HepG2 (cell line): ENCODE measurements at regions not wholly inside any gene's neighbourhood (a gene's known extent, or its start where the extent isn't known, plus 50 kb on each side); places are given as distances from the start of the nearest gene placed in this dataset.

ENCODE experiments used
- ATAC-seq: fragments of 200-7000 bp; cut with Tn5 transposase; 3 replicates; pipeline ENCODE4 v1.9.1; 2020; ENCODE audit warnings: mild to moderate bottlenecking, moderate library complexity
- BruUV-seq: library from RNA; stranded (reverse); fragments of 400-500 nt; replicated peaks from 2 replicates; lab custom pipeline; 2021; lab: Mats Ljungman, UMichigan
- CTCF ChIA-PET: fragments of 300-600 bp; formaldehyde crosslinking; extraction: SDS; loops from one replicate; lab custom pipeline; 2021; ENCODE audit warnings: low total read pairs, inconsistent platforms, low intra/inter-chr PET ratio; lab: Yijun Ruan, JAX
- POLR2A ChIA-PET: fragments of 350-600 bp; sonication (Branson Sonifier 250); formaldehyde crosslinking; loops from one replicate; lab custom pipeline; 2020; ENCODE audit warnings: antibody characterized with exemption, inconsistent platforms; lab: Yijun Ruan, JAX
- DNase-seq: peaks from one replicate; pipeline ENCODE4 v3.0.0-alpha.2; 2015; ENCODE audit warnings: low spot score
- FAIRE-seq: peaks from 3 replicates; lab custom pipeline; 2011; peaks lifted over from hg19 to GRCh38; lab: Jason Lieb, UNC
- H2AFZ ChIP-seq: one replicate; pipeline ENCODE4 v1.6.1; 2011; ENCODE audit warnings: low read length, inconsistent platforms
- H3K27ac ChIP-seq: fragments of 300-600 bp; 3 replicates; pipeline ENCODE4 v1.8.0; 2011; ENCODE audit warnings: mixed run types, mild to moderate bottlenecking, mixed read lengths, low read length, inconsistent platforms; ENCODE audit not compliant: insufficient read depth; ENCODE audit errors: extremely low read length
- H3K27me3 ChIP-seq, 2 experiments: fragments of 200-600 bp in 1 of 2; 2 replicates in 1 of 2; 3 replicates in 1 of 2; pipeline versions ENCODE4 v1.6.0 to v1.8.0; 2011; ENCODE audit warnings: low read length in 2 of 2, mild to moderate bottlenecking in 2 of 2, moderate library complexity in 2 of 2, inconsistent platforms in 1 of 2; ENCODE audit not compliant: insufficient read depth in 2 of 2, control insufficient read depth in 1 of 2
- H3K36me3 ChIP-seq, 2 experiments: fragments of 200-600 bp in 1 of 2; replicated peaks in 1 of 2; 2 replicates in 1 of 2; 3 replicates in 1 of 2; pipeline versions ENCODE4 v1.5.1 to v1.8.0; 2011; ENCODE audit warnings: low read length in 2 of 2, inconsistent platforms in 1 of 2; ENCODE audit not compliant: insufficient read depth in 2 of 2, control insufficient read depth in 1 of 2
- H3K4me1 ChIP-seq: 2 replicates; pipeline ENCODE4 v1.5.1; 2012; ENCODE audit warnings: low read length, inconsistent platforms; ENCODE audit not compliant: insufficient read depth
- H3K4me2 ChIP-seq: 2 replicates; pipeline ENCODE4 v1.6.0; 2011; ENCODE audit warnings: low read depth, low read length, inconsistent platforms
- H3K4me3 ChIP-seq, 3 experiments: fragments of 200-600 bp in 1 of 3; sonication (generic), shearing (Covaris generic) in 1 of 3; replicated peaks in 1 of 3; 2 replicates each; pipeline ENCODE4 v1.5.1; 2011 to 2016; ENCODE audit warnings: low read length in 3 of 3, inconsistent platforms in 2 of 3, low read depth in 2 of 3, mild to moderate bottlenecking in 2 of 3, control low read depth in 1 of 3, mixed read lengths in 1 of 3; ENCODE audit not compliant: insufficient read depth in 1 of 3
- H3K79me2 ChIP-seq: one replicate; pipeline ENCODE4 v1.6.1; 2011; ENCODE audit warnings: low read length, inconsistent platforms; ENCODE audit not compliant: insufficient read depth
- H3K9ac ChIP-seq: 2 replicates; pipeline ENCODE4 v1.6.0; 2011; ENCODE audit warnings: mild to moderate bottlenecking, low read depth, low read length, inconsistent platforms; ENCODE audit not compliant: insufficient read depth
- H3K9me3 ChIP-seq: 2 replicates; pipeline ENCODE4 v1.5.1; 2012; ENCODE audit warnings: mild to moderate bottlenecking, low read length
- H4K20me1 ChIP-seq: 2 replicates; pipeline ENCODE4 v1.6.0; 2011; ENCODE audit warnings: inconsistent platforms, mild to moderate bottlenecking, low read length, moderate library complexity; ENCODE audit not compliant: insufficient read depth
- ATF2 ChIP-seq: sonication (generic); formaldehyde crosslinking; IDR thresholded peaks from 2 replicates; pipeline ENCODE4 v1.4.0; 2020; ENCODE audit warnings: missing genetic modification reagents
- CSRNP1 ChIP-seq: sonication (generic); formaldehyde crosslinking; IDR thresholded peaks from 2 replicates; pipeline ENCODE4 v1.8.1; 2023; ENCODE audit warnings: mild to moderate bottlenecking, missing genetic modification reagents
- ELF3 ChIP-seq: IDR thresholded peaks from 2 replicates; pipeline ENCODE4 v1.6.1; 2016; ENCODE audit warnings: missing genetic modification reagents, missing compliant biosample characterization
- GPN1 ChIP-seq: sonication (generic); formaldehyde crosslinking; IDR thresholded peaks from 2 replicates; pipeline ENCODE4 v1.5.1; 2020; ENCODE audit warnings: missing genetic modification reagents, borderline replicate concordance
- HMGA1 ChIP-seq: sonication (generic); formaldehyde crosslinking; conservative IDR thresholded peaks from 2 replicates; pipeline ENCODE4 v1.4.0; 2020; ENCODE audit warnings: missing genetic modification reagents
- MEIS1 ChIP-seq: sonication (generic); formaldehyde crosslinking; IDR thresholded peaks from 2 replicates; pipeline ENCODE4 v1.9.0; 2021; ENCODE audit warnings: mild to moderate bottlenecking, missing genetic modification reagents, moderate library complexity, borderline replicate concordance
- NFE2L1 ChIP-seq: sonication (generic); formaldehyde crosslinking; IDR thresholded peaks from 2 replicates; pipeline ENCODE4 v1.4.0; 2020; ENCODE audit warnings: missing genetic modification reagents, mild to moderate bottlenecking, borderline replicate concordance
- PITX1 ChIP-seq: sonication (generic); formaldehyde crosslinking; IDR thresholded peaks from 2 replicates; pipeline ENCODE4 v1.5.1; 2020; ENCODE audit warnings: mild to moderate bottlenecking, missing genetic modification reagents
- SOX6 ChIP-seq, 2 experiments: fragments of 450-650 bp in 1 of 2; sonication (generic) in 1 of 2; formaldehyde crosslinking in 1 of 2; IDR thresholded peaks; 2 replicates each; pipeline versions ENCODE4 v1.4.0 to v1.6.1; 2017 to 2020; ENCODE audit warnings: antibody characterized with exemption in 1 of 2, mild to moderate bottlenecking in 1 of 2, missing genetic modification reagents in 1 of 2
- SP140L ChIP-seq: sonication (generic); formaldehyde crosslinking; IDR thresholded peaks from 2 replicates; pipeline ENCODE4 v1.4.0; 2020; ENCODE audit warnings: missing genetic modification reagents, borderline replicate concordance
- XBP1 ChIP-seq: sonication (generic); formaldehyde crosslinking; IDR thresholded peaks from 2 replicates; pipeline ENCODE4 v1.5.0; 2020; ENCODE audit warnings: missing genetic modification reagents
- ZBTB21 ChIP-seq: sonication (generic); formaldehyde crosslinking; IDR thresholded peaks from 2 replicates; pipeline ENCODE4 v1.4.0; 2020; ENCODE audit warnings: missing genetic modification reagents
- ZBTB26 ChIP-seq: IDR thresholded peaks from 2 replicates; pipeline ENCODE4 v1.6.1; 2016; ENCODE audit warnings: missing compliant biosample characterization, missing genetic modification reagents, borderline replicate concordance
- ZBTB39 ChIP-seq: sonication (generic); formaldehyde crosslinking; IDR thresholded peaks from 2 replicates; pipeline ENCODE4 v1.5.0; 2020; ENCODE audit warnings: missing genetic modification reagents
- ZNF292 ChIP-seq: sonication (generic); formaldehyde crosslinking; IDR thresholded peaks from 2 replicates; pipeline ENCODE4 v1.8.1; 2022; ENCODE audit warnings: mild to moderate bottlenecking, low read depth, missing genetic modification reagents, borderline replicate concordance
- WGBS: methylation state at CpG from one replicate; pipeline ENCODE4 v1.1.6; 2017; ENCODE audit warnings: low lambda C conversion rate; 5-methylcytosine and 5-hydroxymethylcytosine counted together
- in situ Hi-C: cut with HindIII; loops from 2 replicates; pipeline ENCODE4 v1.10.0; 2017; ENCODE audit warnings: low pct_unique_long_range_greater_than_20kb; ENCODE audit not compliant: extremely low pct_ligation_motif_present
- intact Hi-C: fragments of 100-400 bp; cut with micrococcal nuclease; formaldehyde crosslinking; loops from one replicate; pipeline ENCODE4 v1.10.0; 2022; ENCODE audit not compliant: unreplicated experiment
- TF ChIP-seq, protein P1 (sequence below): sonication (generic); formaldehyde crosslinking; IDR thresholded peaks from 2 replicates; pipeline ENCODE4 v1.4.0; 2020; ENCODE audit warnings: mild to moderate bottlenecking, missing genetic modification reagents
- TF ChIP-seq, protein P2 (sequence below): sonication (generic); formaldehyde crosslinking; IDR thresholded peaks from 2 replicates; pipeline ENCODE4 v1.4.0; 2020; ENCODE audit warnings: missing genetic modification reagents

- Histone ChIP-seq H3K36me3 (no peaks in the 10 kb centered on the region), H3K4me3 (no peak overlapping the region), H4K20me1 (no peaks in the 10 kb centered on the region), H3K9me3 (no peaks in the 10 kb centered on the region), H3K27ac (no peak overlapping the region), H3K9ac (no peak overlapping the region), H3K79me2 (no peaks in the 10 kb centered on the region), H2AFZ (no peak overlapping the region), H3K27me3 (no peaks in the 10 kb centered on the region), H3K4me1 (no peaks in the 10 kb centered on the region), H3K4me2 (no peak overlapping the region)
- BruUV-seq = no TSS peak
- DNase-seq (no peak), ATAC-seq (no peak), FAIRE-seq (no peak)
- WGBS = 51% methylated on average over 2 of the region's 2 CpGs
- ChIA-PET CTCF (no interaction called here), POLR2A (no interaction called here)
- intact Hi-C loops (no loop called here), in situ Hi-C loops (no loop called here)
- TF ChIP-seq SOX6 (IDR thresholded peaks at IDR 0.05) (no peak), SOX6 (CRISPR knock-in tag; IDR thresholded peaks at IDR 0.05) (no peak), ELF3 (CRISPR knock-in tag) (no peak), ZBTB39 (CRISPR knock-in tag) (no peak), XBP1 (CRISPR knock-in tag) (no peak), PITX1 (CRISPR knock-in tag) (no peak), ZNF292 (CRISPR knock-in tag) (no peak), GPN1 (CRISPR knock-in tag) (no peak), MEIS1 (CRISPR knock-in tag) (no peak), SP140L (CRISPR knock-in tag) (no peak), CSRNP1 (CRISPR knock-in tag) (no peak), ZBTB26 (CRISPR knock-in tag) (no peak), ZBTB21 (CRISPR knock-in tag) (no peak), NFE2L1 (CRISPR knock-in tag) (no peak), HMGA1 (CRISPR knock-in tag) (no peak), ATF2 (CRISPR knock-in tag) (no peak)
- TF ChIP-seq, protein P1, sequence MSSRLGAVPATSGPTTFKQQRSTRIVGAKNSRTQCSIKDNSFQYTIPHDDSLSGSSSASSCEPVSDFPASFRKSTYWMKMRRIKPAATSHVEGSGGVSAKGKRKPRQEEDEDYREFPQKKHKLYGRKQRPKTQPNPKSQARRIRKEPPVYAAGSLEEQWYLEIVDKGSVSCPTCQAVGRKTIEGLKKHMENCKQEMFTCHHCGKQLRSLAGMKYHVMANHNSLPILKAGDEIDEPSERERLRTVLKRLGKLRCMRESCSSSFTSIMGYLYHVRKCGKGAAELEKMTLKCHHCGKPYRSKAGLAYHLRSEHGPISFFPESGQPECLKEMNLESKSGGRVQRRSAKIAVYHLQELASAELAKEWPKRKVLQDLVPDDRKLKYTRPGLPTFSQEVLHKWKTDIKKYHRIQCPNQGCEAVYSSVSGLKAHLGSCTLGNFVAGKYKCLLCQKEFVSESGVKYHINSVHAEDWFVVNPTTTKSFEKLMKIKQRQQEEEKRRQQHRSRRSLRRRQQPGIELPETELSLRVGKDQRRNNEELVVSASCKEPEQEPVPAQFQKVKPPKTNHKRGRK = no peak
- TF ChIP-seq, protein P2, sequence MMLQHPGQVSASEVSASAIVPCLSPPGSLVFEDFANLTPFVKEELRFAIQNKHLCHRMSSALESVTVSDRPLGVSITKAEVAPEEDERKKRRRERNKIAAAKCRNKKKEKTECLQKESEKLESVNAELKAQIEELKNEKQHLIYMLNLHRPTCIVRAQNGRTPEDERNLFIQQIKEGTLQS = no peak
Observed at GRCh38 chr13:76636829-76637228, 249.4 kb downstream of the KCTD12 start.
